SK-N-SH (cell line): ENCODE measurements at regions not wholly inside any gene's neighbourhood (a gene's known extent, or its start where the extent isn't known, plus 50 kb on each side); places are given as distances from the start of the nearest gene placed in this dataset.

ENCODE experiments used
- CTCF ChIA-PET: fragments of 300-600, 350-600 bp; formaldehyde crosslinking; extraction: SDS; loops from one replicate; lab custom pipeline; 2021; lab: Yijun Ruan, JAX
- POLR2A ChIA-PET: fragments of 350-600 bp; sonication (Branson Sonifier 250); formaldehyde crosslinking; extraction: SDS; loops from one replicate; lab custom pipeline; 2020; ENCODE audit warnings: antibody characterized with exemption, inconsistent platforms; lab: Yijun Ruan, JAX
- DNase-seq: peaks from one replicate; pipeline ENCODE4 v3.0.0; 2012
- H2AFZ ChIP-seq: fragments of 200-600 bp; sonication (generic); 2 replicates; pipeline ENCODE4 v1.8.1; 2016; ENCODE audit warnings: antibody characterized with exemption, mild to moderate bottlenecking, low read depth
- H3F3A ChIP-seq: fragments of 200-600 bp; sonication (generic); replicated peaks from 2 replicates; pipeline ENCODE3; 2016; ENCODE audit warnings: antibody characterized with exemption, mild to moderate bottlenecking; ENCODE audit not compliant: insufficient read depth
- H3K27ac ChIP-seq, 2 experiments: fragments of 200-500 bp in 1 of 2; fragments of 200-600 bp in 1 of 2; sonication (Bioruptor generic) in 1 of 2; sonication (generic), shearing (Covaris generic) in 1 of 2; 2 replicates each; pipeline versions ENCODE4 v1.5.1 to v1.6.1; 2014 to 2016; ENCODE audit warnings: low read depth in 2 of 2, inconsistent platforms in 1 of 2, low read length in 1 of 2, mild to moderate bottlenecking in 1 of 2, mixed read lengths in 1 of 2
- H3K27me3 ChIP-seq: fragments of 200-600 bp; sonication (generic), shearing (Covaris generic); 2 replicates; pipeline ENCODE4 v1.6.1; 2016; ENCODE audit warnings: mixed run types; ENCODE audit not compliant: insufficient read depth
- H3K36me3 ChIP-seq, 2 experiments: fragments of 200-500 bp in 1 of 2; fragments of 200-600 bp in 1 of 2; sonication (Bioruptor generic) in 1 of 2; sonication (generic) in 1 of 2; replicated peaks in 1 of 2; 2 replicates each; pipeline versions ENCODE3 to v1.5.1; 2014 to 2016; ENCODE audit warnings: low read length in 1 of 2, mild to moderate bottlenecking in 1 of 2; ENCODE audit not compliant: insufficient read depth in 2 of 2, control insufficient read depth in 1 of 2
- H3K4me1 ChIP-seq, 2 experiments: fragments of 200-500 bp in 1 of 2; fragments of 200-600 bp in 1 of 2; sonication (Bioruptor generic) in 1 of 2; sonication (generic), shearing (Covaris generic) in 1 of 2; 2 replicates each; pipeline versions ENCODE4 v1.5.1 to v1.6.1; 2014 to 2016; ENCODE audit warnings: low read depth in 1 of 2, low read length in 1 of 2, mixed run types in 1 of 2; ENCODE audit not compliant: insufficient read depth in 2 of 2, control insufficient read depth in 1 of 2
- H3K4me2 ChIP-seq: fragments of 200-600 bp; sonication (generic), shearing (Covaris generic); 2 replicates; pipeline ENCODE4 v1.6.1; 2017; ENCODE audit warnings: mixed run types
- H3K4me3 ChIP-seq, 2 experiments: fragments of 200-500 bp in 1 of 2; fragments of 200-600 bp in 1 of 2; sonication (Bioruptor generic) in 1 of 2; sonication (generic), shearing (Covaris generic) in 1 of 2; 2 replicates each; pipeline versions ENCODE4 v1.5.1 to v1.8.1; 2014 to 2016; ENCODE audit warnings: low read depth in 2 of 2, inconsistent platforms in 1 of 2, low read length in 1 of 2, mild to moderate bottlenecking in 1 of 2, mixed read lengths in 1 of 2, moderate library complexity in 1 of 2
- H3K79me2 ChIP-seq: fragments of 200-600 bp; sonication (generic); 2 replicates; pipeline ENCODE4 v1.8.1; 2017; ENCODE audit warnings: mild to moderate bottlenecking; ENCODE audit not compliant: insufficient read depth
- H3K9ac ChIP-seq: fragments of 200-600 bp; sonication (generic); 2 replicates; pipeline ENCODE4 v1.6.1; 2017; ENCODE audit warnings: mixed run types
- H3K9me2 ChIP-seq: fragments of 200-600 bp; sonication (generic); 2 replicates; pipeline ENCODE4 v1.6.1; 2017; ENCODE audit warnings: mixed run types
- H3K9me3 ChIP-seq: fragments of 200-600 bp; sonication (generic); 2 replicates; pipeline ENCODE4 v1.6.1; 2017; ENCODE audit warnings: mixed run types, mild to moderate bottlenecking, moderate library complexity
- H4K20me1 ChIP-seq: fragments of 200-600 bp; sonication (generic); 2 replicates; pipeline ENCODE4 v1.6.1; 2017; ENCODE audit warnings: mild to moderate bottlenecking, mixed run types; ENCODE audit not compliant: insufficient read depth
- CHD2 ChIP-seq: fragments of 150-350 bp; IDR thresholded peaks from 2 replicates; pipeline ENCODE4 v1.6.1; 2018; ENCODE audit warnings: low read length; ENCODE audit not compliant: partially characterized antibody
- ELF1 ChIP-seq: IDR thresholded peaks from 2 replicates; pipeline ENCODE4 v1.4.0; 2012
- EP300 ChIP-seq, 2 experiments: IDR thresholded peaks; 2 replicates each; pipeline versions ENCODE4 v1.4.0 to v1.6.1; 2012; ENCODE audit warnings: borderline replicate concordance in 1 of 2, low read depth in 1 of 2, low read length in 1 of 2
- EZH2phosphoT487 ChIP-seq: fragments of 200-600 bp; sonication (generic); IDR thresholded peaks from 2 replicates; pipeline ENCODE4 v1.6.1; 2017; ENCODE audit warnings: low read depth, mixed run types, mild to moderate bottlenecking, antibody characterized with exemption, moderate library complexity, borderline replicate concordance
- GABPA ChIP-seq: IDR thresholded peaks from 2 replicates; pipeline ENCODE4 v1.4.0; 2012; ENCODE audit warnings: low read depth, mild to moderate bottlenecking
- GATA2 ChIP-seq: sonication (generic); formaldehyde crosslinking; IDR thresholded peaks from 2 replicates; pipeline ENCODE4 v1.5.0; 2020; ENCODE audit warnings: mild to moderate bottlenecking, missing genetic modification reagents
- JUND ChIP-seq: IDR thresholded peaks from 2 replicates; pipeline ENCODE4 v1.4.0; 2012
- MEF2A ChIP-seq: IDR thresholded peaks from 2 replicates; pipeline ENCODE4 v1.4.0; 2012; ENCODE audit warnings: low read depth, borderline replicate concordance
- NRF1 ChIP-seq: IDR thresholded peaks from 2 replicates; pipeline ENCODE4 v1.6.1; 2012; ENCODE audit warnings: low read depth, mild to moderate bottlenecking, low read length
- RFX5 ChIP-seq: IDR thresholded peaks from 2 replicates; pipeline ENCODE4 v1.6.1; 2012; ENCODE audit warnings: mild to moderate bottlenecking, improper control_type of control experiment, low read length
- SIN3A ChIP-seq: IDR thresholded peaks from 2 replicates; pipeline ENCODE4 v1.6.1; 2012; ENCODE audit warnings: low read depth, mild to moderate bottlenecking, low read length, moderate library complexity, borderline replicate concordance
- SMC3 ChIP-seq: IDR thresholded peaks from 2 replicates; pipeline ENCODE4 v1.6.1; 2012; ENCODE audit warnings: low read depth, low read length, improper control_type of control experiment
- TAF1 ChIP-seq: IDR thresholded peaks from 2 replicates; pipeline ENCODE4 v1.6.1; 2012; ENCODE audit warnings: low read depth, mild to moderate bottlenecking, low read length, moderate library complexity, borderline replicate concordance
- TEAD4 ChIP-seq: IDR thresholded peaks from 2 replicates; pipeline ENCODE4 v1.4.0; 2012; ENCODE audit warnings: mild to moderate bottlenecking, borderline replicate concordance; ENCODE audit not compliant: insufficient read depth
- WGBS: methylation state at CpG from one replicate; pipeline ENCODE4 v1.1.6; 2017; ENCODE audit warnings: low lambda C conversion rate; 5-methylcytosine and 5-hydroxymethylcytosine counted together
- TF ChIP-seq, protein P1 (sequence below): fragments of 150-350 bp; IDR thresholded peaks from 2 replicates; pipeline ENCODE4 v1.6.1; 2016; ENCODE audit warnings: mild to moderate bottlenecking, low read depth, low read length
- TF ChIP-seq, protein P2 (sequence below): IDR thresholded peaks from 2 replicates; pipeline ENCODE4 v1.4.0; 2012; ENCODE audit warnings: low read depth, borderline replicate concordance
- TF ChIP-seq, protein P3 (sequence below): fragments of 150-350 bp; IDR thresholded peaks from 2 replicates; pipeline ENCODE4 v1.6.1; 2017; ENCODE audit warnings: antibody characterized with exemption, low read length, low read depth, borderline replicate concordance
- TF ChIP-seq, protein P4 (sequence below): IDR thresholded peaks from 2 replicates; pipeline ENCODE4 v1.4.0; 2012; ENCODE audit warnings: low read depth, borderline replicate concordance

DNA sequence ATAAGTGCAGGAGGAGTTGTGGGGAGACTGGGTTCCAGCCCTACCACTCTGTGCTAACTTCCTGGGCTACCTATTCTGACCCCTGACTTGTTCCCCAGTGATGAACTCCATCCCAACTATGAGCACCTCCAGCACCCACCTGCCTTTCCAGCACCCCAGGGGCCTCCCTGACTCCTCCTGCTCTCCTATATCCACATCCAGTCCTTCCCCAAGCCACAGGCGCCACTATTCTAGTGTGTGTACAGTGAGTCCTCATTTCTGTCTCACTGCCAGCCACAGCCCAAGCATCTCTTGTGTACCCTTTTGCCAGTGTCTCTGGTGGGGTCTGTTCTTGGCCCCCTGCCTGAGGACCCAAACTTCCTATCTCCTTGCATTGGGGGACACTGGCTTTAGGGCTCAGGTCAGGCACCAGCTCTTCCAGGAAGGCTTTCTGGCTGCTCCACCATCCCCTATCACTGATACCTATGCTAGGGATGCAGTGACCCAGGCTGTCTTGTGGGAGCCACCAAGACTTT lies 145.2 kb downstream of the INHBB start:
- Histone ChIP-seq H4K20me1 (no peaks in the 10 kb centered on the region), H3K9ac (no peak overlapping the region), H3F3A (no peaks in the 10 kb centered on the region), H3K36me3 (no peaks in the 10 kb centered on the region), H3K79me2 (no peaks in the 10 kb centered on the region), H3K9me3 (no peaks in the 10 kb centered on the region), H2AFZ (no peak overlapping the region), H3K4me1 (no peaks in the 10 kb centered on the region), H3K9me2 (no peaks in the 10 kb centered on the region), H3K27me3 (no peaks in the 10 kb centered on the region; the same call in 1 of the 2 replicates), H3K27ac (no peak overlapping the region), H3K4me3 (no peak overlapping the region), H3K4me2 (no peak overlapping the region)
- TF ChIP-seq, protein P1, sequence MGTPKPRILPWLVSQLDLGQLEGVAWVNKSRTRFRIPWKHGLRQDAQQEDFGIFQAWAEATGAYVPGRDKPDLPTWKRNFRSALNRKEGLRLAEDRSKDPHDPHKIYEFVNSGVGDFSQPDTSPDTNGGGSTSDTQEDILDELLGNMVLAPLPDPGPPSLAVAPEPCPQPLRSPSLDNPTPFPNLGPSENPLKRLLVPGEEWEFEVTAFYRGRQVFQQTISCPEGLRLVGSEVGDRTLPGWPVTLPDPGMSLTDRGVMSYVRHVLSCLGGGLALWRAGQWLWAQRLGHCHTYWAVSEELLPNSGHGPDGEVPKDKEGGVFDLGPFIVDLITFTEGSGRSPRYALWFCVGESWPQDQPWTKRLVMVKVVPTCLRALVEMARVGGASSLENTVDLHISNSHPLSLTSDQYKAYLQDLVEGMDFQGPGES = no peak
- no peak for TF ChIP-seq CHD2
- TF ChIP-seq NRF1 = no peak
- TF ChIP-seq, protein P2, sequence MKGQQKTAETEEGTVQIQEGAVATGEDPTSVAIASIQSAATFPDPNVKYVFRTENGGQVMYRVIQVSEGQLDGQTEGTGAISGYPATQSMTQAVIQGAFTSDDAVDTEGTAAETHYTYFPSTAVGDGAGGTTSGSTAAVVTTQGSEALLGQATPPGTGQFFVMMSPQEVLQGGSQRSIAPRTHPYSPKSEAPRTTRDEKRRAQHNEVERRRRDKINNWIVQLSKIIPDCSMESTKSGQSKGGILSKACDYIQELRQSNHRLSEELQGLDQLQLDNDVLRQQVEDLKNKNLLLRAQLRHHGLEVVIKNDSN = no peak
- TF ChIP-seq EP300 (IDR thresholded peaks at IDR 0.05; ENCODE audit: borderline replicate concordance in 1 of 2, low read depth in 1 of 2, low read length in 1 of 2) = no peak
- TF ChIP-seq RFX5 = no peak
- no peak for TF ChIP-seq EZH2phosphoT487
- TF ChIP-seq SIN3A = no peak
- no peak for TF ChIP-seq GATA2
- ChIA-PET POLR2A (no interaction called here), CTCF (no interaction called here)
- WGBS = 80% methylated on average over 1 of the region's 1 CpG
- no peak for DNase-seq

DNA sequence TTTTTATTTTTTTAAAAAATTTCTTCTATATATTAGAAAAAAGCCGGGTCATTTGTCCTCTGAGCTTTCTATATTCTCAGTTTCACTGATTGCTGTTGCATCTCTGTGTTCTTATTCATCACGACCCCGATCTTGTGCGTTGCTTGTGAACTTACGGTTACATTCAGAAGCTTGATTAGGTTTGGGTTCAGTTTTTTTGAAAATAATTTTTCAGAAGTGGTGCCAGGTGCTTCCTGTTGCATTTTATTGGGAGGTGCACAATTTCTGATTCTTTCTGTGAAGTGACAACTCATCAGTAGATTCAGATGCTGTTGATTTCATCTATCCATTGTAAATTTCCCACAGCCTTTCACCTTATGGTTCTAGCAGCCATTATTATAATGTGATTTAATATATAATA lies 147.3 kb downstream of the INHBB start:
- Histone ChIP-seq H3K27me3 (peaks cover 11% of the 10 kb centered on the region; the same call in 1 of the 2 replicates), H3K4me3 (no peak overlapping the region), H3K9me3 (no peaks in the 10 kb centered on the region), H3K79me2 (no peaks in the 10 kb centered on the region), H3K9me2 (no peaks in the 10 kb centered on the region), H3K27ac (no peak overlapping the region), H4K20me1 (no peaks in the 10 kb centered on the region), H3K4me1 (no peaks in the 10 kb centered on the region), H2AFZ (no peak overlapping the region), H3K4me2 (no peak overlapping the region), H3K36me3 (no peaks in the 10 kb centered on the region), H3K9ac (no peak overlapping the region), H3F3A (no peaks in the 10 kb centered on the region)
- WGBS = 52% methylated on average over 5 of the region's 5 CpGs
- ChIA-PET POLR2A (no interaction called here), CTCF (no interaction called here)
- no peak for DNase-seq
- TF ChIP-seq GABPA = no peak
- no peak for TF ChIP-seq TAF1
- TF ChIP-seq, protein P3, sequence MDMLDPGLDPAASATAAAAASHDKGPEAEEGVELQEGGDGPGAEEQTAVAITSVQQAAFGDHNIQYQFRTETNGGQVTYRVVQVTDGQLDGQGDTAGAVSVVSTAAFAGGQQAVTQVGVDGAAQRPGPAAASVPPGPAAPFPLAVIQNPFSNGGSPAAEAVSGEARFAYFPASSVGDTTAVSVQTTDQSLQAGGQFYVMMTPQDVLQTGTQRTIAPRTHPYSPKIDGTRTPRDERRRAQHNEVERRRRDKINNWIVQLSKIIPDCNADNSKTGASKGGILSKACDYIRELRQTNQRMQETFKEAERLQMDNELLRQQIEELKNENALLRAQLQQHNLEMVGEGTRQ = no peak
- TF ChIP-seq TEAD4 = no peak
- TF ChIP-seq, protein P4, sequence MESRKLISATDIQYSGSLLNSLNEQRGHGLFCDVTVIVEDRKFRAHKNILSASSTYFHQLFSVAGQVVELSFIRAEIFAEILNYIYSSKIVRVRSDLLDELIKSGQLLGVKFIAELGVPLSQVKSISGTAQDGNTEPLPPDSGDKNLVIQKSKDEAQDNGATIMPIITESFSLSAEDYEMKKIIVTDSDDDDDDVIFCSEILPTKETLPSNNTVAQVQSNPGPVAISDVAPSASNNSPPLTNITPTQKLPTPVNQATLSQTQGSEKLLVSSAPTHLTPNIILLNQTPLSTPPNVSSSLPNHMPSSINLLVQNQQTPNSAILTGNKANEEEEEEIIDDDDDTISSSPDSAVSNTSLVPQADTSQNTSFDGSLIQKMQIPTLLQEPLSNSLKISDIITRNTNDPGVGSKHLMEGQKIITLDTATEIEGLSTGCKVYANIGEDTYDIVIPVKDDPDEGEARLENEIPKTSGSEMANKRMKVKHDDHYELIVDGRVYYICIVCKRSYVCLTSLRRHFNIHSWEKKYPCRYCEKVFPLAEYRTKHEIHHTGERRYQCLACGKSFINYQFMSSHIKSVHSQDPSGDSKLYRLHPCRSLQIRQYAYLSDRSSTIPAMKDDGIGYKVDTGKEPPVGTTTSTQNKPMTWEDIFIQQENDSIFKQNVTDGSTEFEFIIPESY = no peak
- TF ChIP-seq SMC3 = no peak
- no peak for TF ChIP-seq RFX5
- TF ChIP-seq, protein P2 = no peak
- TF ChIP-seq JUND = no peak
- no peak for TF ChIP-seq ELF1
- TF ChIP-seq MEF2A = no peak
